Astrocyte of the spinal cord (primary cell): ENCODE measurements at regions not wholly inside any gene's neighbourhood (a gene's known extent, or its start where the extent isn't known, plus 50 kb on each side); places are given as distances from the start of the nearest gene placed in this dataset.

Experiments
- DNase-seq: peaks from one replicate; pipeline ENCODE4 v3.0.0; 2011; ENCODE audit warnings: low read depth, low spot score
- H3K4me3 ChIP-seq: 2 replicates; pipeline ENCODE4 v1.5.1; 2011; ENCODE audit warnings: low read depth, mild to moderate bottlenecking, low read length, moderate library complexity
- CTCF ChIP-seq: IDR thresholded peaks from 2 replicates; pipeline ENCODE4 v1.5.1; 2012; ENCODE audit warnings: low read depth, mild to moderate bottlenecking, low read length, inconsistent platforms
- in situ Hi-C: cut with HindIII; loops from 2 replicates; pipeline ENCODE4 v1.10.0; 2017; ENCODE audit warnings: low sequenced_read_pairs

GRCh38 chr12:111287125-111287900 lies 81.6 kb downstream of the PHETA1 start:
- no peak for DNase-seq
- H3K4me3 ChIP-seq, result no peak overlapping the region
- in situ Hi-C loops, result no loop called here
- no peak for TF ChIP-seq CTCF

- no peak for TF ChIP-seq CTCF
- in situ Hi-C loops, result no loop called here
- DNase-seq, result no peak
- no peak overlapping the region for H3K4me3 ChIP-seq
Measured at GRCh38 chr12:111285200-111285599, 83.7 kb downstream of the PHETA1 start.

GRCh38 chr12:111284709-111285108 lies 84.2 kb downstream of the PHETA1 start:
- DNase-seq, result no peak
- in situ Hi-C loops, result no loop called here
- H3K4me3 ChIP-seq, result no peak overlapping the region
- no peak for TF ChIP-seq CTCF

GRCh38 chr12:111283966-111284365 lies 84.9 kb downstream of the PHETA1 start:
- no peak overlapping the region for H3K4me3 ChIP-seq
- in situ Hi-C loops, result no loop called here
- TF ChIP-seq CTCF, result no peak
- no peak for DNase-seq

- TF ChIP-seq CTCF, result no peak
- in situ Hi-C loops, result no loop called here
Measured at GRCh38 chr12:111283521-111283920, 85.4 kb downstream of the PHETA1 start.

GRCh38 chr12:111277570-111277969 lies 91.3 kb downstream of the PHETA1 start:
- DNase-seq, result no peak
- in situ Hi-C loops, result no loop called here
- TF ChIP-seq CTCF, result no peak
- H3K4me3 ChIP-seq, result no peak overlapping the region

More at GRCh38 chr12:111283521-111283920, 85.4 kb downstream of the PHETA1 start:
- DNase-seq, result no peak
- H3K4me3 ChIP-seq, result no peak overlapping the region
